HCT116 (cell line): ENCODE measurements at regions not wholly inside any gene's neighbourhood (a gene's known extent, or its start where the extent isn't known, plus 50 kb on each side); places are given as distances from the start of the nearest gene placed in this dataset.

ENCODE experiments used
- ATAC-seq: fragments of 200-7000 bp; cut with Tn5 transposase; 2 replicates; pipeline ENCODE4 v1.9.1; 2020; ENCODE audit warnings: mild to moderate bottlenecking, moderate library complexity
- BruUV-seq: library from RNA; stranded (reverse); fragments of 400-500 nt; replicated peaks from 2 replicates; lab custom pipeline; 2021; lab: Mats Ljungman, UMichigan
- CTCF ChIA-PET: fragments of 300-600 bp; sonication (Branson Sonifier 250); formaldehyde crosslinking; loops from one replicate; lab custom pipeline; 2021; ENCODE audit warnings: antibody characterized with exemption; lab: Charles Lee
- POLR2A ChIA-PET: fragments of 300-600, 350-600 bp; sonication (Branson Sonifier 250); formaldehyde crosslinking; loops from one replicate; lab custom pipeline; 2021; ENCODE audit warnings: antibody characterized with exemption; lab: Charles Lee
- RAD21 ChIA-PET, 2 experiments: fragments of 300-600 bp; sonication (Branson Sonifier 250); formaldehyde crosslinking; loops; one replicate each; lab custom pipeline; 2023; ENCODE audit warnings: low total read pairs in 2 of 2; ENCODE audit not compliant: uncharacterized antibody in 2 of 2, unreplicated experiment in 2 of 2, low non-redundant PET in 1 of 2; lab: Charles Lee
- DNase-seq: peaks from one replicate; pipeline ENCODE4 v3.0.0-alpha.2; 2010; ENCODE audit warnings: low read depth, low spot score
- H2AFZ ChIP-seq: fragments of 200-600 bp; shearing (Covaris generic), sonication (generic); 2 replicates; pipeline ENCODE4 v1.6.1; 2017; ENCODE audit warnings: low read depth, mixed run types, mixed read lengths, antibody characterized with exemption, low read length; ENCODE audit not compliant: poor library complexity, severe bottlenecking
- H3K27ac ChIP-seq: 2 replicates; pipeline ENCODE4 v1.5.1; 2012; ENCODE audit warnings: low read depth, low read length
- H3K27me3 ChIP-seq: fragments of 200-600 bp; sonication (generic); 2 replicates; pipeline ENCODE4 v1.6.1; 2016; ENCODE audit warnings: mixed run types, low read length, mixed read lengths; ENCODE audit not compliant: insufficient read depth
- H3K36me3 ChIP-seq, 2 experiments: fragments of 200-500 bp in 1 of 2; fragments of 200-600 bp in 1 of 2; sonication (Bioruptor generic) in 1 of 2; sonication (generic) in 1 of 2; 2 replicates each; pipeline versions ENCODE4 v1.5.1 to v1.6.1; 2014 to 2016; ENCODE audit warnings: low read length in 2 of 2, inconsistent platforms in 1 of 2, mixed read lengths in 1 of 2, mixed run types in 1 of 2; ENCODE audit not compliant: insufficient read depth in 2 of 2, control insufficient read depth in 1 of 2
- H3K4me1 ChIP-seq, 2 experiments: fragments of 200-600 bp in 1 of 2; sonication (generic) in 1 of 2; 2 replicates each; pipeline versions ENCODE4 v1.5.1 to v1.6.1; 2012 to 2017; ENCODE audit warnings: low read length in 2 of 2, inconsistent platforms in 1 of 2, mild to moderate bottlenecking in 1 of 2, mixed read lengths in 1 of 2, mixed run types in 1 of 2, moderate library complexity in 1 of 2; ENCODE audit not compliant: insufficient read depth in 2 of 2, control insufficient read depth in 1 of 2
- H3K4me2 ChIP-seq: fragments of 200-600 bp; sonication (generic); 2 replicates; pipeline ENCODE4 v1.6.1; 2017; ENCODE audit warnings: mixed run types, low read length, mixed read lengths
- H3K4me3 ChIP-seq, 2 experiments: fragments of 200-600 bp in 1 of 2; sonication (generic) in 1 of 2; replicated peaks in 1 of 2; 2 replicates each; pipeline ENCODE4 v1.5.1; 2011 to 2016; ENCODE audit warnings: low read length in 2 of 2, control low read depth in 1 of 2, low read depth in 1 of 2, mild to moderate bottlenecking in 1 of 2, mixed read lengths in 1 of 2, mixed run types in 1 of 2
- H3K79me2 ChIP-seq: fragments of 200-600 bp; sonication (generic); 2 replicates; pipeline ENCODE4 v1.6.1; 2017; ENCODE audit warnings: mild to moderate bottlenecking, mixed run types, low read length, moderate library complexity, mixed read lengths; ENCODE audit not compliant: insufficient read depth
- H3K9ac ChIP-seq: fragments of 200-600 bp; sonication (generic); 2 replicates; pipeline ENCODE4 v1.6.1; 2016; ENCODE audit warnings: low read length, mixed read lengths
- H3K9me2 ChIP-seq: fragments of 200-600 bp; sonication (generic), shearing (Covaris generic); 2 replicates; pipeline ENCODE4 v1.6.1; 2017; ENCODE audit warnings: mixed run types, mild to moderate bottlenecking, moderate library complexity; ENCODE audit not compliant: insufficient read depth
- H3K9me3 ChIP-seq, 2 experiments: fragments of 200-500 bp in 1 of 2; fragments of 200-600 bp in 1 of 2; sonication (Bioruptor generic) in 1 of 2; sonication (generic) in 1 of 2; 2 replicates each; pipeline ENCODE4 v1.6.1; 2014 to 2017; ENCODE audit warnings: low read length in 2 of 2, mixed read lengths in 2 of 2, inconsistent platforms in 1 of 2, low read depth in 1 of 2, mild to moderate bottlenecking in 1 of 2, mixed run types in 1 of 2, moderate library complexity in 1 of 2; ENCODE audit not compliant: control insufficient read depth in 1 of 2, insufficient read depth in 1 of 2
- H4K20me1 ChIP-seq: fragments of 200-600 bp; sonication (generic), shearing (Covaris generic); 2 replicates; pipeline ENCODE4 v1.6.1; 2017; ENCODE audit warnings: mixed run types, mild to moderate bottlenecking, moderate library complexity; ENCODE audit not compliant: insufficient read depth
- ATF3 ChIP-seq: IDR thresholded peaks from 2 replicates; pipeline ENCODE4 v1.6.1; 2012
- CBX3 ChIP-seq: IDR thresholded peaks from 2 replicates; pipeline ENCODE4 v1.6.1; 2012; ENCODE audit warnings: low read depth
- CEBPB ChIP-seq: IDR thresholded peaks from 2 replicates; pipeline ENCODE4 v1.6.1; 2012; ENCODE audit warnings: low read depth
- EZH2 ChIP-seq: fragments of 200-600 bp; sonication (generic); IDR thresholded peaks from 2 replicates; pipeline ENCODE4 v1.6.1; 2017; ENCODE audit warnings: antibody characterized with exemption, mixed run types
- EZH2phosphoT487 ChIP-seq: fragments of 200-600 bp; IDR thresholded peaks from 2 replicates; pipeline ENCODE4 v1.6.1; 2018; ENCODE audit warnings: antibody characterized with exemption, borderline replicate concordance
- FOSL1 ChIP-seq: IDR thresholded peaks from 2 replicates; pipeline ENCODE4 v1.6.1; 2012; ENCODE audit warnings: low read depth
- JUND ChIP-seq: IDR thresholded peaks from 2 replicates; pipeline ENCODE4 v1.6.1; 2012
- POLR2A ChIP-seq: IDR thresholded peaks from 2 replicates; pipeline ENCODE4 v1.7.0; 2011; ENCODE audit warnings: borderline replicate concordance; ENCODE audit not compliant: insufficient read depth, insufficient read length; ENCODE audit errors: extremely low read depth
- REST ChIP-seq: IDR thresholded peaks from 2 replicates; pipeline ENCODE4 v1.6.1; 2012; ENCODE audit warnings: low read depth
- SIN3A ChIP-seq: IDR thresholded peaks from 2 replicates; pipeline ENCODE4 v1.6.1; 2012; ENCODE audit warnings: low read depth
- TCF7L2 ChIP-seq: IDR thresholded peaks from 2 replicates; pipeline ENCODE4 v1.7.0; 2011; ENCODE audit warnings: borderline replicate concordance, inconsistent platforms; ENCODE audit not compliant: insufficient read depth, insufficient read length; ENCODE audit errors: extremely low read depth
- YY1 ChIP-seq: IDR thresholded peaks from 2 replicates; pipeline ENCODE4 v1.6.1; 2011; ENCODE audit warnings: low read length, low read depth, moderate library complexity, mild to moderate bottlenecking; ENCODE audit not compliant: insufficient replicate concordance; ENCODE audit errors: extremely low read depth
- ZBTB33 ChIP-seq: IDR thresholded peaks from 2 replicates; pipeline ENCODE4 v1.6.1; 2011; ENCODE audit warnings: mild to moderate bottlenecking, low read length, moderate library complexity; ENCODE audit not compliant: insufficient replicate concordance; ENCODE audit errors: extremely low read depth
- intact Hi-C: fragments of 100-400 bp; cut with micrococcal nuclease; formaldehyde crosslinking; loops from 2 replicates; pipeline ENCODE4 v1.10.0; 2022

- Histone ChIP-seq H3K9me3 (no peaks in the 10 kb centered on the region), H3K9ac (no peak overlapping the region), H3K4me2 (peak overlapping the region; percentile 35), H3K27ac (no peak overlapping the region), H3K27me3 (no peaks in the 10 kb centered on the region), H3K4me3 (no peak overlapping the region), H2AFZ (no peak overlapping the region), H3K9me2 (no peaks in the 10 kb centered on the region), H3K36me3 (no peaks in the 10 kb centered on the region), H4K20me1 (no peaks in the 10 kb centered on the region), H3K4me1 (peaks cover 28 to 44% of the 10 kb centered on the region in 2 experiments), H3K79me2 (no peaks in the 10 kb centered on the region)
- ChIA-PET CTCF (no interaction called here), RAD21 (no interaction called here), POLR2A (no interaction called here)
- intact Hi-C loops = no loop called here
- DNase-seq = no peak
- BruUV-seq = no TSS peak
- peak; percentile 78 for ATAC-seq
- TF ChIP-seq FOSL1 (peak; percentile 24; the same call in 1 of the 2 replicates), EZH2 (no peak), JUND (peak; percentile 47)
These were observed 159.3 kb downstream of the TTC8 start for GRCh38 chr14:88983755-88984154.

- H3K79me2 ChIP-seq = no peaks in the 10 kb centered on the region
- H3K4me2 ChIP-seq = peak overlapping the region; percentile 57
- H3K36me3 ChIP-seq = no peaks in the 10 kb centered on the region
- H3K9me2 ChIP-seq = no peaks in the 10 kb centered on the region
- CTCF ChIA-PET = no interaction called here
- intact Hi-C loops = no loop called here
- peak; percentile 22 for ATAC-seq
- H2AFZ ChIP-seq = no peak overlapping the region
- H4K20me1 ChIP-seq = no peaks in the 10 kb centered on the region
- no peaks in the 10 kb centered on the region for H3K9me3 ChIP-seq
- POLR2A ChIA-PET = no interaction called here
- H3K4me1 ChIP-seq = peaks cover 28 to 44% of the 10 kb centered on the region in 2 experiments
- no TSS peak for BruUV-seq
- no peak overlapping the region for H3K9ac ChIP-seq
- RAD21 ChIA-PET = no interaction called here
- no peaks in the 10 kb centered on the region for H3K27me3 ChIP-seq
- DNase-seq = no peak
- H3K27ac ChIP-seq = peak overlapping the region; percentile 41; the same call in 1 of the 2 replicates
- no peak overlapping the region for H3K4me3 ChIP-seq
- TF ChIP-seq ATF3 (no peak), CBX3 (no peak), ZBTB33 (no peak), SIN3A (no peak), REST (no peak), YY1 (no peak), EZH2phosphoT487 (no peak), CEBPB (no peak), TCF7L2 (no peak), POLR2A (no peak)
These were observed 161.2 kb downstream of the TTC8 start for GRCh38 chr14:88985654-88986053.
